GM18511 (cell line): ENCODE measurements at regions not wholly inside any gene's neighbourhood (a gene's known extent, or its start where the extent isn't known, plus 50 kb on each side); places are given as distances from the start of the nearest gene placed in this dataset.

Experiments used
- ATAC-seq: cut with Tn5 transposase; IDR thresholded peaks from one replicate; pipeline ENCODE4 v1.9.1; 2021; ENCODE audit warnings: mild to moderate bottlenecking, moderate library complexity; ENCODE audit not compliant: unreplicated experiment

- ATAC-seq, result no peak
Observed at GRCh38 chr12:82174936-82175335, 183.3 kb downstream of the CCDC59 start.

- ATAC-seq, result no peak
Observed at GRCh38 chr12:82174383-82174782, 183.8 kb downstream of the CCDC59 start.

GRCh38 chr12:82149045-82149444 lies 209.1 kb downstream of the CCDC59 start:
- no peak for ATAC-seq

- ATAC-seq, result no peak
Observed at GRCh38 chr12:82146740-82147139, 211.4 kb downstream of the CCDC59 start.

- ATAC-seq, result no peak
Observed at GRCh38 chr12:82144505-82144904, 213.7 kb downstream of the CCDC59 start.

- ATAC-seq, result no peak
Observed at GRCh38 chr12:82132390-82132789, 225.8 kb downstream of the CCDC59 start.

GRCh38 chr12:82130762-82131161 lies 227.4 kb downstream of the CCDC59 start:
- no peak for ATAC-seq

GRCh38 chr12:82124711-82125380 lies 233.3 kb downstream of the CCDC59 start:
- ATAC-seq, result no peak

GRCh38 chr12:82121545-82121944 lies 236.6 kb downstream of the CCDC59 start:
- no peak for ATAC-seq

GRCh38 chr12:82120901-82121300 lies 237.3 kb downstream of the CCDC59 start:
- ATAC-seq, result no peak

GRCh38 chr12:82109243-82109642 lies 248.9 kb downstream of the CCDC59 start:
- ATAC-seq, result no peak

GRCh38 chr12:82108615-82109014 lies 249.6 kb downstream of the CCDC59 start:
- ATAC-seq, result no peak

GRCh38 chr12:82099216-82099615 lies 259.0 kb downstream of the CCDC59 start:
- no peak for ATAC-seq

- ATAC-seq, result no peak
Observed at GRCh38 chr12:82097877-82098276, 260.3 kb downstream of the CCDC59 start.

- ATAC-seq, result no peak
Observed at GRCh38 chr12:82097438-82097837, 260.7 kb downstream of the CCDC59 start.

- no peak for ATAC-seq
Observed at GRCh38 chr12:82090165-82090564, 268.0 kb downstream of the CCDC59 start.

- no peak for ATAC-seq
Observed at GRCh38 chr12:82089369-82090121, 268.6 kb downstream of the CCDC59 start.

GRCh38 chr12:82082501-82082900 lies 275.7 kb downstream of the CCDC59 start:
- ATAC-seq, result no peak

GRCh38 chr12:82069931-82070514 lies 288.2 kb downstream of the CCDC59 start:
- ATAC-seq, result no peak

GRCh38 chr12:82058197-82058596 lies 299.0 kb upstream of the PPFIA2 start:
- ATAC-seq, result no peak

GRCh38 chr12:82057770-82058169 lies 298.6 kb upstream of the PPFIA2 start:
- no peak for ATAC-seq

- ATAC-seq, result no peak
Observed at GRCh38 chr12:82055391-82055790, 296.2 kb upstream of the PPFIA2 start.
